A549 (cell line): ENCODE measurements at regions not wholly inside any gene's neighbourhood (a gene's known extent, or its start where the extent isn't known, plus 50 kb on each side); places are given as distances from the start of the nearest gene placed in this dataset.

Source experiments
- ATAC-seq, 2 experiments: fragments of 200-7000 bp in 1 of 2; fragments of >200 bp in 1 of 2; cut with Nextera tagmentation in 1 of 2; cut with Tn5 transposase in 1 of 2; 3 replicates each; pipeline versions ENCODE4 v1.8.0 to v1.9.1; 2018 to 2020; ENCODE audit warnings: mild to moderate bottlenecking in 1 of 2, moderate library complexity in 1 of 2
- CTCF ChIA-PET: fragments of 300-600 bp; sonication (Branson Sonifier 250); formaldehyde crosslinking; extraction: SDS; loops from one replicate; lab custom pipeline; 2021; ENCODE audit warnings: antibody characterized with exemption, inconsistent platforms; lab: Yijun Ruan, JAX
- POLR2A ChIA-PET: fragments of 350-600 bp; formaldehyde crosslinking; extraction: SDS; loops from one replicate; lab custom pipeline; 2021; ENCODE audit warnings: antibody characterized with exemption, inconsistent platforms; lab: Yijun Ruan, JAX
- DNase-seq, 2 experiments: peaks; one replicate each; pipeline versions ENCODE4 v3.0.0 to v3.0.0-alpha.2; 2011 to 2016; ENCODE audit warnings: low read depth in 1 of 2, low spot score in 1 of 2
- FAIRE-seq: peaks from 2 replicates; lab custom pipeline; 2011; peaks lifted over from hg19 to GRCh38; lab: Jason Lieb, UNC
- H3K27ac ChIP-seq, 2 experiments: fragments of >200 bp; sonication (Bioruptor Twin); formaldehyde crosslinking; 3 replicates each; pipeline ENCODE4 v1.5.1; 2016 to 2017
- H3K4me1 ChIP-seq: fragments of >200 bp; sonication (Bioruptor Twin); formaldehyde crosslinking; 3 replicates; pipeline ENCODE4 v1.6.1; 2016
- H3K4me2 ChIP-seq: fragments of >200 bp; sonication (Bioruptor Twin); formaldehyde crosslinking; 3 replicates; pipeline ENCODE4 v1.6.1; 2016
- H3K4me3 ChIP-seq: fragments of >200 bp; sonication (Bioruptor Twin); formaldehyde crosslinking; 3 replicates; pipeline ENCODE4 v1.5.1; 2016
- H3K9me3 ChIP-seq: fragments of >200 bp; sonication (Bioruptor Twin); formaldehyde crosslinking; 3 replicates; pipeline ENCODE4 v1.6.1; 2016
- BHLHE40 ChIP-seq: IDR thresholded peaks from 2 replicates; pipeline ENCODE4 v1.6.1; 2012; ENCODE audit warnings: low read depth, low read length, inconsistent platforms
- CHD2 ChIP-seq: fragments of 150-350 bp; IDR thresholded peaks from 2 replicates; pipeline ENCODE4 v1.6.1; 2014; ENCODE audit warnings: low read length; ENCODE audit not compliant: partially characterized antibody
- CHD4 ChIP-seq: fragments of 200-600 bp; sonication (generic); IDR thresholded peaks from 2 replicates; pipeline ENCODE4 v1.6.1; 2016; ENCODE audit warnings: antibody characterized with exemption, mild to moderate bottlenecking, borderline replicate concordance
- EHF ChIP-seq: fragments of 250-450 bp; sonication (Bioruptor Pico); IDR thresholded peaks from 2 replicates; pipeline ENCODE4 v1.5.0; 2020; ENCODE audit warnings: mild to moderate bottlenecking
- EHMT2 ChIP-seq: fragments of 200-600 bp; sonication (generic); IDR thresholded peaks from 2 replicates; pipeline ENCODE4 v1.6.1; 2016; ENCODE audit warnings: antibody characterized with exemption, low read depth, mild to moderate bottlenecking, moderate library complexity
- FOSB ChIP-seq: fragments of 250-450 bp; sonication (Bioruptor Pico); IDR thresholded peaks from 2 replicates; pipeline ENCODE4 v1.5.0; 2020; ENCODE audit warnings: mild to moderate bottlenecking, moderate library complexity
- FOXS1 ChIP-seq: fragments of 250-450 bp; sonication (Bioruptor Pico); IDR thresholded peaks from 2 replicates; pipeline ENCODE4 v1.5.0; 2020; ENCODE audit warnings: mild to moderate bottlenecking, moderate library complexity
- HDAC2 ChIP-seq: fragments of 200-600 bp; sonication (generic); IDR thresholded peaks from 2 replicates; pipeline ENCODE4 v1.6.1; 2016
- HEYL ChIP-seq: fragments of 250-450 bp; sonication (Bioruptor Pico); IDR thresholded peaks from 2 replicates; pipeline ENCODE4 v1.8.0; 2021; ENCODE audit warnings: mild to moderate bottlenecking, moderate library complexity
- HOXB5 ChIP-seq: fragments of 250-450 bp; sonication (Bioruptor Pico); IDR thresholded peaks from 2 replicates; pipeline ENCODE4 v1.5.0; 2020; ENCODE audit warnings: mild to moderate bottlenecking, moderate library complexity
- JUNB ChIP-seq: fragments of >200 bp; sonication (Bioruptor Twin); formaldehyde crosslinking; IDR thresholded peaks from 2 replicates; pipeline ENCODE4 v1.6.1; 2016
- KDM1A ChIP-seq: fragments of 200-600 bp; sonication (generic); IDR thresholded peaks from 2 replicates; pipeline ENCODE4 v1.6.1; 2016; ENCODE audit warnings: low read depth, mild to moderate bottlenecking
- MAFK ChIP-seq: fragments of 450-650 bp; IDR thresholded peaks from 2 replicates; pipeline ENCODE4 v1.6.1; 2014; ENCODE audit not compliant: partially characterized antibody
- MAZ ChIP-seq: fragments of 150-350 bp; IDR thresholded peaks from 2 replicates; pipeline ENCODE4 v1.6.1; 2014; ENCODE audit warnings: antibody characterized with exemption, low read depth, low read length, borderline replicate concordance
- MYC ChIP-seq: IDR thresholded peaks from 2 replicates; pipeline ENCODE4 v1.6.1; 2012; ENCODE audit warnings: mild to moderate bottlenecking, inconsistent platforms, low read length, improper control_type of control experiment, borderline replicate concordance
- NFE2L2 ChIP-seq: fragments of 150-350 bp; conservative IDR thresholded peaks from 2 replicates; pipeline ENCODE4 v1.6.1; 2014; ENCODE audit warnings: low read length
- NR3C1 ChIP-seq: fragments of >200 bp; sonication (Bioruptor Twin); formaldehyde crosslinking; IDR thresholded peaks from 3 replicates; pipeline ENCODE4 v1.6.1; 2017
- POLR2A ChIP-seq: IDR thresholded peaks from 2 replicates; pipeline ENCODE4 v1.6.1; 2012; ENCODE audit warnings: mild to moderate bottlenecking, low read length
- RAD21 ChIP-seq, 2 experiments: fragments of >200 bp in 1 of 2; sonication (Bioruptor Twin) in 1 of 2; formaldehyde crosslinking in 1 of 2; IDR thresholded peaks in 1 of 2; conservative IDR thresholded peaks in 1 of 2; 2 replicates in 1 of 2; 3 replicates in 1 of 2; pipeline ENCODE4 v1.6.1; 2012 to 2018; ENCODE audit warnings: inconsistent platforms in 1 of 2
- RARB ChIP-seq: fragments of 250-450 bp; sonication (Bioruptor Pico); IDR thresholded peaks from 2 replicates; pipeline ENCODE4 v1.8.0; 2021; ENCODE audit warnings: mild to moderate bottlenecking, moderate library complexity
- SMC3 ChIP-seq: fragments of >200 bp; sonication (Bioruptor Twin); formaldehyde crosslinking; IDR thresholded peaks from 3 replicates; pipeline ENCODE4 v1.6.1; 2018; ENCODE audit warnings: inconsistent platforms
- TFCP2L1 ChIP-seq: fragments of 250-450 bp; sonication (Bioruptor Pico); IDR thresholded peaks from 2 replicates; pipeline ENCODE4 v1.5.0; 2021; ENCODE audit warnings: mild to moderate bottlenecking
- ZSCAN20 ChIP-seq: fragments of 250-450 bp; sonication (Bioruptor Pico); IDR thresholded peaks from 2 replicates; pipeline ENCODE4 v1.8.0; 2022; ENCODE audit warnings: mild to moderate bottlenecking, moderate library complexity
- WGBS: methylation state at CpG from one replicate; pipeline ENCODE4 v1.1.6; 2017; ENCODE audit errors: missing lambda C conversion rate; 5-methylcytosine and 5-hydroxymethylcytosine counted together
- TF ChIP-seq, protein P1 (sequence below): fragments of >200 bp; sonication (Bioruptor Twin); formaldehyde crosslinking; IDR thresholded peaks from 3 replicates; pipeline ENCODE4 v1.5.1; 2016
- TF ChIP-seq, protein P2 (sequence below): IDR thresholded peaks from 2 replicates; pipeline ENCODE4 v1.6.1; 2012
- TF ChIP-seq, protein P3 (sequence below): IDR thresholded peaks from 2 replicates; pipeline ENCODE4 v1.6.1; 2012; ENCODE audit warnings: low read depth, borderline replicate concordance
- TF ChIP-seq, protein P4 (sequence below): fragments of 200-600 bp; sonication (generic); IDR thresholded peaks from 2 replicates; pipeline ENCODE4 v1.6.1; 2016; ENCODE audit warnings: antibody characterized with exemption, mild to moderate bottlenecking, moderate library complexity
- TF ChIP-seq, protein P5 (sequence below): fragments of >200 bp; sonication (Bioruptor Twin); formaldehyde crosslinking; IDR thresholded peaks from 2 replicates; pipeline ENCODE4 v1.6.1; 2016
- TF ChIP-seq, protein P6 (sequence below): fragments of 150-350 bp; IDR thresholded peaks from 2 replicates; pipeline ENCODE4 v1.6.1; 2014; ENCODE audit warnings: low read depth, mild to moderate bottlenecking, low read length

DNA sequence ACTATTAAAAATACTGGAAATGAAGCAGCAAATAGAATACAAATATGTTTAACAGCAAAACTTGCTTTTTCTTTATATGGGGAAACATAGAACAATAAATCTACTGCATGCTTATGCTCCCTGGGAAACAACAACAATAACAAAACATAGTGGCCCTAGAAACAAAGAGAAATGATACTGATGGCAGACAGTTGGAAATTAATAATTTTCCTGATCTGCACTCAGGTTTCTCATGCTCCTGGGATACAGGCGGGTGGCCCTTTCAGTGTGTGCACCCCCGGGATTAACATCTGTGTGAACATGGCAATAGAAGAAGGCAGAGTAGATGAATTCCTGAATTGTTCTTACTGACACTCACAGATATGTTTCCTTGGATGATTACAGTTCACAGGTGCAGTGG is 209.2 kb upstream of the TBX18 start:
- Histone ChIP-seq H3K4me3 (no peak overlapping the region), H3K27ac (no peak overlapping the region), H3K4me2 (no peak overlapping the region), H3K9me3 (0 out of 3 replicates have a peak, but pooled peaks cover 2% of the 10 kb centered on the region), H3K4me1 (peaks cover 25% of the 10 kb centered on the region)
- no peak for TF ChIP-seq HEYL (CRISPR knock-in tag)
- no peak for TF ChIP-seq RAD21 (conservative IDR thresholded peaks at IDR 0.05 in 1 of 2, IDR thresholded peaks at IDR 0.05 in 1 of 2)
- TF ChIP-seq ZSCAN20 = no peak
- no peak for TF ChIP-seq NR3C1
- TF ChIP-seq POLR2A = no peak
- TF ChIP-seq, protein P1, sequence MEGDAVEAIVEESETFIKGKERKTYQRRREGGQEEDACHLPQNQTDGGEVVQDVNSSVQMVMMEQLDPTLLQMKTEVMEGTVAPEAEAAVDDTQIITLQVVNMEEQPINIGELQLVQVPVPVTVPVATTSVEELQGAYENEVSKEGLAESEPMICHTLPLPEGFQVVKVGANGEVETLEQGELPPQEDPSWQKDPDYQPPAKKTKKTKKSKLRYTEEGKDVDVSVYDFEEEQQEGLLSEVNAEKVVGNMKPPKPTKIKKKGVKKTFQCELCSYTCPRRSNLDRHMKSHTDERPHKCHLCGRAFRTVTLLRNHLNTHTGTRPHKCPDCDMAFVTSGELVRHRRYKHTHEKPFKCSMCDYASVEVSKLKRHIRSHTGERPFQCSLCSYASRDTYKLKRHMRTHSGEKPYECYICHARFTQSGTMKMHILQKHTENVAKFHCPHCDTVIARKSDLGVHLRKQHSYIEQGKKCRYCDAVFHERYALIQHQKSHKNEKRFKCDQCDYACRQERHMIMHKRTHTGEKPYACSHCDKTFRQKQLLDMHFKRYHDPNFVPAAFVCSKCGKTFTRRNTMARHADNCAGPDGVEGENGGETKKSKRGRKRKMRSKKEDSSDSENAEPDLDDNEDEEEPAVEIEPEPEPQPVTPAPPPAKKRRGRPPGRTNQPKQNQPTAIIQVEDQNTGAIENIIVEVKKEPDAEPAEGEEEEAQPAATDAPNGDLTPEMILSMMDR = no peak
- TF ChIP-seq FOXS1 (CRISPR knock-in tag) = no peak
- TF ChIP-seq MYC = no peak
- TF ChIP-seq BHLHE40 = no peak
- no peak for TF ChIP-seq MAFK
- no peak for TF ChIP-seq KDM1A
- TF ChIP-seq FOSB (CRISPR knock-in tag) = no peak
- no peak for TF ChIP-seq CHD4
- TF ChIP-seq RARB = no peak
- TF ChIP-seq, protein P2, sequence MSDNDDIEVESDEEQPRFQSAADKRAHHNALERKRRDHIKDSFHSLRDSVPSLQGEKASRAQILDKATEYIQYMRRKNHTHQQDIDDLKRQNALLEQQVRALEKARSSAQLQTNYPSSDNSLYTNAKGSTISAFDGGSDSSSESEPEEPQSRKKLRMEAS = no peak
- TF ChIP-seq TFCP2L1 (CRISPR knock-in tag) = no peak
- CTCF ChIA-PET = no interaction called here
- WGBS = 42% methylated on average over 2 of the region's 2 CpGs
- POLR2A ChIA-PET = no interaction called here
- DNase-seq (no peak), ATAC-seq (no peak), FAIRE-seq (no peak)

DNA sequence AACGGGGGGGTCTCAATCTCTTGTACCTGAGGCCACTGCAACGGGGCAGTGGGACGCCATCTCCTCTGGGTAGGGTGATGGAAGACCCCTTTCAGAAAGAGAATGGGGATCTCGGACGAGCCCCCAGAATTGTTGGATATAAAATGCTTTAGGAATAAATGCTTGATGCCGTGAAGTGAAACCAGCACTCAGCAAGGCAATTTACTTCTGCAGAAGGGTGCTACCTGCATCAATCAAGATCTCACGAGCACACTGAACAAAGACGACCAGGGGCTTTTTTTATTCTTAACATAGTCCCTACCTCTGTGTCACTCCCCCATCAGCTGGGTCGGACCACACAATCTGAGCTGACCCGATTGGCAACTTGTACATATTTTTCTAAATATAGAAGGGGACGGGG is 203.6 kb upstream of the TBX18 start:
- H3K4me2 ChIP-seq = no peak overlapping the region
- H3K9me3 ChIP-seq = 0 out of 3 replicates have a peak, but pooled peaks cover 6% of the 10 kb centered on the region
- POLR2A ChIA-PET = no interaction called here
- H3K4me3 ChIP-seq = no peak overlapping the region
- ATAC-seq (no peak), FAIRE-seq (no peak), DNase-seq (peak in 1 of 2 experiments; percentile 10)
- no peaks in the 10 kb centered on the region for H3K4me1 ChIP-seq
- TF ChIP-seq, protein P3, sequence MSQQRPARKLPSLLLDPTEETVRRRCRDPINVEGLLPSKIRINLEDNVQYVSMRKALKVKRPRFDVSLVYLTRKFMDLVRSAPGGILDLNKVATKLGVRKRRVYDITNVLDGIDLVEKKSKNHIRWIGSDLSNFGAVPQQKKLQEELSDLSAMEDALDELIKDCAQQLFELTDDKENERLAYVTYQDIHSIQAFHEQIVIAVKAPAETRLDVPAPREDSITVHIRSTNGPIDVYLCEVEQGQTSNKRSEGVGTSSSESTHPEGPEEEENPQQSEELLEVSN = no peak
- TF ChIP-seq, protein P4, sequence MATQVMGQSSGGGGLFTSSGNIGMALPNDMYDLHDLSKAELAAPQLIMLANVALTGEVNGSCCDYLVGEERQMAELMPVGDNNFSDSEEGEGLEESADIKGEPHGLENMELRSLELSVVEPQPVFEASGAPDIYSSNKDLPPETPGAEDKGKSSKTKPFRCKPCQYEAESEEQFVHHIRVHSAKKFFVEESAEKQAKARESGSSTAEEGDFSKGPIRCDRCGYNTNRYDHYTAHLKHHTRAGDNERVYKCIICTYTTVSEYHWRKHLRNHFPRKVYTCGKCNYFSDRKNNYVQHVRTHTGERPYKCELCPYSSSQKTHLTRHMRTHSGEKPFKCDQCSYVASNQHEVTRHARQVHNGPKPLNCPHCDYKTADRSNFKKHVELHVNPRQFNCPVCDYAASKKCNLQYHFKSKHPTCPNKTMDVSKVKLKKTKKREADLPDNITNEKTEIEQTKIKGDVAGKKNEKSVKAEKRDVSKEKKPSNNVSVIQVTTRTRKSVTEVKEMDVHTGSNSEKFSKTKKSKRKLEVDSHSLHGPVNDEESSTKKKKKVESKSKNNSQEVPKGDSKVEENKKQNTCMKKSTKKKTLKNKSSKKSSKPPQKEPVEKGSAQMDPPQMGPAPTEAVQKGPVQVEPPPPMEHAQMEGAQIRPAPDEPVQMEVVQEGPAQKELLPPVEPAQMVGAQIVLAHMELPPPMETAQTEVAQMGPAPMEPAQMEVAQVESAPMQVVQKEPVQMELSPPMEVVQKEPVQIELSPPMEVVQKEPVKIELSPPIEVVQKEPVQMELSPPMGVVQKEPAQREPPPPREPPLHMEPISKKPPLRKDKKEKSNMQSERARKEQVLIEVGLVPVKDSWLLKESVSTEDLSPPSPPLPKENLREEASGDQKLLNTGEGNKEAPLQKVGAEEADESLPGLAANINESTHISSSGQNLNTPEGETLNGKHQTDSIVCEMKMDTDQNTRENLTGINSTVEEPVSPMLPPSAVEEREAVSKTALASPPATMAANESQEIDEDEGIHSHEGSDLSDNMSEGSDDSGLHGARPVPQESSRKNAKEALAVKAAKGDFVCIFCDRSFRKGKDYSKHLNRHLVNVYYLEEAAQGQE = no peak
- TF ChIP-seq NFE2L2 (no peak), HEYL (CRISPR knock-in tag) (no peak), CHD4 (no peak), EHMT2 (no peak), SMC3 (no peak), HDAC2 (no peak), JUNB (no peak), EHF (CRISPR knock-in tag) (no peak), MYC (no peak), RAD21 (conservative IDR thresholded peaks at IDR 0.05 in 1 of 2, IDR thresholded peaks at IDR 0.05 in 1 of 2) (no peak), HOXB5 (CRISPR knock-in tag) (no peak), MAZ (no peak), CHD2 (no peak)
- TF ChIP-seq, protein P5, sequence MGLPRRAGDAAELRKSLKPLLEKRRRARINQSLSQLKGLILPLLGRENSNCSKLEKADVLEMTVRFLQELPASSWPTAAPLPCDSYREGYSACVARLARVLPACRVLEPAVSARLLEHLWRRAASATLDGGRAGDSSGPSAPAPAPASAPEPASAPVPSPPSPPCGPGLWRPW = no peak
- TF ChIP-seq, protein P6, sequence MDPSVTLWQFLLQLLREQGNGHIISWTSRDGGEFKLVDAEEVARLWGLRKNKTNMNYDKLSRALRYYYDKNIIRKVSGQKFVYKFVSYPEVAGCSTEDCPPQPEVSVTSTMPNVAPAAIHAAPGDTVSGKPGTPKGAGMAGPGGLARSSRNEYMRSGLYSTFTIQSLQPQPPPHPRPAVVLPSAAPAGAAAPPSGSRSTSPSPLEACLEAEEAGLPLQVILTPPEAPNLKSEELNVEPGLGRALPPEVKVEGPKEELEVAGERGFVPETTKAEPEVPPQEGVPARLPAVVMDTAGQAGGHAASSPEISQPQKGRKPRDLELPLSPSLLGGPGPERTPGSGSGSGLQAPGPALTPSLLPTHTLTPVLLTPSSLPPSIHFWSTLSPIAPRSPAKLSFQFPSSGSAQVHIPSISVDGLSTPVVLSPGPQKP = no peak
- TF ChIP-seq, protein P1 = no peak
- TF ChIP-seq, all 56 proteins: peak for 0
- no peak overlapping the region for H3K27ac ChIP-seq
- CTCF ChIA-PET = interaction anchor here (0.8 to 4.3 kb wide), 7 partner anchors 8 to 546 kb away, joined by 3 to 19 read pairs (median 5); no protein-coding TSS in a partner anchor
- WGBS = 68% methylated on average over 11 of the region's 11 CpGs
